OCI-LY7 (cell line): ENCODE measurements at regions not wholly inside any gene's neighbourhood (a gene's known extent, or its start where the extent isn't known, plus 50 kb on each side); places are given as distances from the start of the nearest gene placed in this dataset.

Experiments
- CTCF ChIP-seq: fragments of 200-600 bp; sonication (generic); conservative IDR thresholded peaks from 2 replicates; pipeline ENCODE4 v1.5.1; 2014; ENCODE audit warnings: mild to moderate bottlenecking, antibody characterized with exemption, low read length, moderate library complexity, mixed read lengths
- EZH2phosphoT487 ChIP-seq: fragments of 200-600 bp; sonication (generic); IDR thresholded peaks from 2 replicates; pipeline ENCODE4 v1.6.1; 2018; ENCODE audit warnings: low read depth, borderline replicate concordance, mild to moderate bottlenecking, mixed run types, antibody characterized with exemption, low read length, moderate library complexity, mixed read lengths

GRCh38 chrX:122087341-122087740, 1039.9 kb downstream of the GLUD2 start:
- no peak for TF ChIP-seq CTCF
- no peak for TF ChIP-seq EZH2phosphoT487
